ENCODE measurements at regions not wholly inside any gene's neighbourhood (a gene's known extent, or its start where the extent isn't known, plus 50 kb on each side); places are given as distances from the start of the nearest gene placed in this dataset.

DNA sequence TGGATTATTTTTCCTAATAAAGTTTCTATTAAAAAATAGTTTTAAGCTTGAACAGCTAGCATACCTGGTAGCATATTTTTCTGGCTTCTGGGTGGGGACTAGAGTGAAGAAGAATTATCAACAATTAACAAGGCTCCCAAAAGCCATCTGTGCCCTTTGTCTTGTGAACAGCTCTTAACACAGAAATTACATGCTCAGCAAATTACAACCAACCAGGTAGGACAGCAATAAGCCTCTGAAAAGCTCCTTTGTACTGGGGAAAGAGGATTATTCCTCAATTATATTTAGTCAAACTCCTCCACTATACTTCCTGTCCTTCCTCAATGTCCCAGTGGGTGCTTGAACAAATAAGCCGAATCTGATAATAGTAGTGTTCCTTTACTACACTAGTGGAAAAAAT, 162.8 kb downstream of the RAB38 start:
- Histone ChIP-seq H3K4me3 (ENCODE audit: low read length in 2 of 2) (no peak overlapping the region), H3K27ac (ENCODE audit: low read depth in 1 of 2, low read length in 1 of 2) (no peak overlapping the region), H3K4me1 (ENCODE audit: control insufficient read depth in 2 of 2, insufficient read depth in 2 of 2, low read length in 2 of 2) (no peaks in the 10 kb centered on the region), H3K9me3 (ENCODE audit: control insufficient read depth in 2 of 2, insufficient read depth in 1 of 2, low read length in 1 of 2) (no peaks in the 10 kb centered on the region), H3K27me3 (ENCODE audit: control insufficient read depth in 2 of 2, insufficient read depth in 1 of 2, low read length in 1 of 2) (no peaks in the 10 kb centered on the region), H3K36me3 (ENCODE audit: control insufficient read depth in 2 of 2, insufficient read depth in 2 of 2, low read length in 1 of 2) (no peaks in the 10 kb centered on the region)
- 96% methylated on average over 1 of the region's 1 CpG for WGBS
- DNase-seq (ENCODE audit: low read depth in 6 of 9, low spot score in 9 of 9), result no peak

DNA sequence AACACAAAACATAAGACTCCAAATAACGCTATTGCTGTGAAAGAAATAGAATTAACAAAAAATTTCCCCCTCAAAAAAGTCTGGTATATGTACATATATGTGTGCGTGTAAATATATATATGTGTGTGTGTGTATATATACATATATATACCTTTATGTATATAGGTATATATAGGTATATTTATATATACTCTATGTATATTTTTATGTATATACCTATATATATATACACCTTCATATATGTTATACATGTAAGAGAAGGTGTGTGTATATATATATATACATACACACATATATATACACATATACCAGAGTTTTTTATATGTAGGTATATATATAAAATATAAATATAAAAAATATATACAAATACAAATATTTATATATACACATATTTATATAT, 199.2 kb downstream of the RAB38 start:
- H3K4me1 ChIP-seq (ENCODE audit: control insufficient read depth in 2 of 2, insufficient read depth in 2 of 2, low read length in 2 of 2), result no peaks in the 10 kb centered on the region
- H3K4me3 ChIP-seq (ENCODE audit: low read length in 2 of 2), result no peak overlapping the region
- H3K36me3 ChIP-seq (ENCODE audit: control insufficient read depth in 2 of 2, insufficient read depth in 2 of 2, low read length in 1 of 2), result no peaks in the 10 kb centered on the region
- 96% methylated on average over 2 of the region's 2 CpGs for WGBS
- no peaks in the 10 kb centered on the region for H3K27me3 ChIP-seq (ENCODE audit: control insufficient read depth in 2 of 2, insufficient read depth in 1 of 2, low read length in 1 of 2)
- DNase-seq (ENCODE audit: low read depth in 6 of 9, low spot score in 9 of 9), result peak in 2 of 9 donors; percentile 7 to 15
- no peak overlapping the region for H3K27ac ChIP-seq (ENCODE audit: low read depth in 1 of 2, low read length in 1 of 2)
- no peaks in the 10 kb centered on the region for H3K9me3 ChIP-seq (ENCODE audit: control insufficient read depth in 2 of 2, insufficient read depth in 1 of 2, low read length in 1 of 2)

- H3K4me3 ChIP-seq (ENCODE audit: low read length in 2 of 2), result no peak overlapping the region
Observed at GRCh38 chr11:87974797-87975196, 200.4 kb downstream of the RAB38 start.

GRCh38 chr11:87972133-87972532, 203.1 kb downstream of the RAB38 start:
- no peaks in the 10 kb centered on the region for H3K9me3 ChIP-seq (ENCODE audit: control insufficient read depth in 2 of 2, insufficient read depth in 1 of 2, low read length in 1 of 2)
- WGBS, result 95% methylated on average over 4 of the region's 4 CpGs
- no peak for DNase-seq (ENCODE audit: low read depth in 6 of 9, low spot score in 9 of 9)
- H3K4me1 ChIP-seq (ENCODE audit: control insufficient read depth in 2 of 2, insufficient read depth in 2 of 2, low read length in 2 of 2), result no peaks in the 10 kb centered on the region
- no peak overlapping the region for H3K27ac ChIP-seq (ENCODE audit: low read depth in 1 of 2, low read length in 1 of 2)
- no peaks in the 10 kb centered on the region for H3K36me3 ChIP-seq (ENCODE audit: control insufficient read depth in 2 of 2, insufficient read depth in 2 of 2, low read length in 1 of 2)
- H3K27me3 ChIP-seq (ENCODE audit: control insufficient read depth in 2 of 2, insufficient read depth in 1 of 2, low read length in 1 of 2), result no peaks in the 10 kb centered on the region
- no peak overlapping the region for H3K4me3 ChIP-seq (ENCODE audit: low read length in 2 of 2)

More at GRCh38 chr11:87974797-87975196, 200.4 kb downstream of the RAB38 start:
- peak in 2 of 9 donors; percentile 4 to 10 for DNase-seq (ENCODE audit: low read depth in 6 of 9, low spot score in 9 of 9)
- Histone ChIP-seq H3K36me3 (ENCODE audit: control insufficient read depth in 2 of 2, insufficient read depth in 2 of 2, low read length in 1 of 2) (no peaks in the 10 kb centered on the region), H3K4me1 (ENCODE audit: control insufficient read depth in 2 of 2, insufficient read depth in 2 of 2, low read length in 2 of 2) (no peaks in the 10 kb centered on the region), H3K9me3 (ENCODE audit: control insufficient read depth in 2 of 2, insufficient read depth in 1 of 2, low read length in 1 of 2) (no peaks in the 10 kb centered on the region), H3K27ac (ENCODE audit: low read depth in 1 of 2, low read length in 1 of 2) (no peak overlapping the region), H3K27me3 (ENCODE audit: control insufficient read depth in 2 of 2, insufficient read depth in 1 of 2, low read length in 1 of 2) (no peaks in the 10 kb centered on the region)
- WGBS, result 92% methylated on average over 3 of the region's 3 CpGs

- no peak overlapping the region for H3K4me3 ChIP-seq (ENCODE audit: low read length in 2 of 2)
- 92% methylated on average over 2 of the region's 2 CpGs for WGBS
- no peak for DNase-seq (ENCODE audit: low read depth in 6 of 9, low spot score in 9 of 9)
Observed at GRCh38 chr11:87971354-87971753, 203.9 kb downstream of the RAB38 start.

GRCh38 chr11:87970762-87971161, 204.5 kb downstream of the RAB38 start:
- H3K27ac ChIP-seq (ENCODE audit: low read depth in 1 of 2, low read length in 1 of 2), result no peak overlapping the region

More at GRCh38 chr11:87971354-87971753, 203.9 kb downstream of the RAB38 start:
- Histone ChIP-seq H3K9me3 (ENCODE audit: control insufficient read depth in 2 of 2, insufficient read depth in 1 of 2, low read length in 1 of 2) (no peaks in the 10 kb centered on the region), H3K4me1 (ENCODE audit: control insufficient read depth in 2 of 2, insufficient read depth in 2 of 2, low read length in 2 of 2) (no peaks in the 10 kb centered on the region), H3K27me3 (ENCODE audit: control insufficient read depth in 2 of 2, insufficient read depth in 1 of 2, low read length in 1 of 2) (no peaks in the 10 kb centered on the region), H3K36me3 (ENCODE audit: control insufficient read depth in 2 of 2, insufficient read depth in 2 of 2, low read length in 1 of 2) (no peaks in the 10 kb centered on the region), H3K27ac (ENCODE audit: low read depth in 1 of 2, low read length in 1 of 2) (no peak overlapping the region)

DNA sequence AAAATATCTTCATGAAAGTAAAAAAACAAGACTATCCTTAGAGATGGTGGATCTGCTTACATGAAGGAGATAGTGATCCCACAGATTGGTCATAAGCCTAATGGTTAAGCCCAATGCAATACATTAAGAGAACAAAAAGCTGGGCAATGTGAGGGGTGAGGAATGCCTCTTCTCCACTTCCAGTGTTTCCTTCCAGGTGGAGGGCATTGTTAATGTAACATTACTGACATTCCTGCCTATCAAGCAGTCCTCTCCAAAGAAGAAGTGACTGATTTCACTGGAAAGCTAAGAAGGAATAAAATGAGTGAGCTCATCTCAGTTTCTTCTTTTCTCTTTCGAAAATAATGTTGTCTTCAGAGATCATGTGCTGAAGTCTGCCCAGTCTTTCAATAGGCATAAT, 207.8 kb downstream of the RAB38 start:
- DNase-seq (ENCODE audit: low read depth in 6 of 9, low spot score in 9 of 9), result no peak
- no peaks in the 10 kb centered on the region for H3K27me3 ChIP-seq (ENCODE audit: control insufficient read depth in 2 of 2, insufficient read depth in 1 of 2, low read length in 1 of 2)
- H3K9me3 ChIP-seq (ENCODE audit: control insufficient read depth in 2 of 2, insufficient read depth in 1 of 2, low read length in 1 of 2), result no peaks in the 10 kb centered on the region
- 87% methylated on average over 1 of the region's 1 CpG for WGBS
- no peaks in the 10 kb centered on the region for H3K36me3 ChIP-seq (ENCODE audit: control insufficient read depth in 2 of 2, insufficient read depth in 2 of 2, low read length in 1 of 2)
- H3K27ac ChIP-seq (ENCODE audit: low read depth in 1 of 2, low read length in 1 of 2), result no peak overlapping the region
- no peak overlapping the region for H3K4me3 ChIP-seq (ENCODE audit: low read length in 2 of 2)
- H3K4me1 ChIP-seq (ENCODE audit: control insufficient read depth in 2 of 2, insufficient read depth in 2 of 2, low read length in 2 of 2), result no peaks in the 10 kb centered on the region

More at GRCh38 chr11:87970762-87971161, 204.5 kb downstream of the RAB38 start:
- Histone ChIP-seq H3K27me3 (ENCODE audit: control insufficient read depth in 2 of 2, insufficient read depth in 1 of 2, low read length in 1 of 2) (no peaks in the 10 kb centered on the region), H3K4me1 (ENCODE audit: control insufficient read depth in 2 of 2, insufficient read depth in 2 of 2, low read length in 2 of 2) (no peaks in the 10 kb centered on the region), H3K36me3 (ENCODE audit: control insufficient read depth in 2 of 2, insufficient read depth in 2 of 2, low read length in 1 of 2) (no peaks in the 10 kb centered on the region), H3K9me3 (ENCODE audit: control insufficient read depth in 2 of 2, insufficient read depth in 1 of 2, low read length in 1 of 2) (no peaks in the 10 kb centered on the region), H3K4me3 (ENCODE audit: low read length in 2 of 2) (no peak overlapping the region)
- 95% methylated on average over 4 of the region's 4 CpGs for WGBS
- DNase-seq (ENCODE audit: low read depth in 6 of 9, low spot score in 9 of 9), result no peak

- DNase-seq (ENCODE audit: low read depth in 6 of 9, low spot score in 9 of 9), result no peak
- 88% methylated on average over 1 of the region's 1 CpG for WGBS
- no peaks in the 10 kb centered on the region for H3K27me3 ChIP-seq (ENCODE audit: control insufficient read depth in 2 of 2, insufficient read depth in 1 of 2, low read length in 1 of 2)
- no peak overlapping the region for H3K27ac ChIP-seq (ENCODE audit: low read depth in 1 of 2, low read length in 1 of 2)
- H3K4me3 ChIP-seq (ENCODE audit: low read length in 2 of 2), result no peak overlapping the region
- H3K36me3 ChIP-seq (ENCODE audit: control insufficient read depth in 2 of 2, insufficient read depth in 2 of 2, low read length in 1 of 2), result no peaks in the 10 kb centered on the region
- H3K9me3 ChIP-seq (ENCODE audit: control insufficient read depth in 2 of 2, insufficient read depth in 1 of 2, low read length in 1 of 2), result no peaks in the 10 kb centered on the region
- H3K4me1 ChIP-seq (ENCODE audit: control insufficient read depth in 2 of 2, insufficient read depth in 2 of 2, low read length in 2 of 2), result no peaks in the 10 kb centered on the region
Observed at GRCh38 chr11:87966694-87967093, 208.5 kb downstream of the RAB38 start.

DNA sequence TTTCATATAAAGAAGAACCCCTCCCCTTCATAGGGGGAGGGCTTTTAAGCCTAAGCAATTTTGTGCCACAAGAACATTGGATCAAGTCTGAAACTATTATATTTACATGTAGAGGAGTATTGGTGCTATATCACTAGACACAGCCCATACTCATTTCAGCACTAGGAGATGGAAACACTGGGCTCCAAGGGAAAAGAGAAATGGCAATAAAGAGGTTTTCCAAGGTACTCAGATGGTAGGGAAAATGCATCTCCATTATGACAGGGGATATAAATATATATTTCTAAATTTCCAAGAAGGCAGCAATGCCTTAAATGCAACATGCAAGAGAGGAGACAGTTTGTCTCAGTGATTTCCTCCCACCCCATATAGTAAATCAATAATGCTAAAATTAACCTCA, 209.0 kb downstream of the RAB38 start:
- Histone ChIP-seq H3K27me3 (ENCODE audit: control insufficient read depth in 2 of 2, insufficient read depth in 1 of 2, low read length in 1 of 2) (no peaks in the 10 kb centered on the region), H3K27ac (ENCODE audit: low read depth in 1 of 2, low read length in 1 of 2) (no peak overlapping the region), H3K4me1 (ENCODE audit: control insufficient read depth in 2 of 2, insufficient read depth in 2 of 2, low read length in 2 of 2) (no peaks in the 10 kb centered on the region), H3K9me3 (ENCODE audit: control insufficient read depth in 2 of 2, insufficient read depth in 1 of 2, low read length in 1 of 2) (no peaks in the 10 kb centered on the region), H3K36me3 (ENCODE audit: control insufficient read depth in 2 of 2, insufficient read depth in 2 of 2, low read length in 1 of 2) (no peaks in the 10 kb centered on the region), H3K4me3 (ENCODE audit: low read length in 2 of 2) (no peak overlapping the region)
- DNase-seq (ENCODE audit: low read depth in 6 of 9, low spot score in 9 of 9), result no peak

- H3K9me3 ChIP-seq (ENCODE audit: control insufficient read depth in 2 of 2, insufficient read depth in 1 of 2, low read length in 1 of 2), result no peaks in the 10 kb centered on the region
- H3K27me3 ChIP-seq (ENCODE audit: control insufficient read depth in 2 of 2, insufficient read depth in 1 of 2, low read length in 1 of 2), result no peaks in the 10 kb centered on the region
- no peak overlapping the region for H3K27ac ChIP-seq (ENCODE audit: low read depth in 1 of 2, low read length in 1 of 2)
- H3K4me1 ChIP-seq (ENCODE audit: control insufficient read depth in 2 of 2, insufficient read depth in 2 of 2, low read length in 2 of 2), result no peaks in the 10 kb centered on the region
- H3K36me3 ChIP-seq (ENCODE audit: control insufficient read depth in 2 of 2, insufficient read depth in 2 of 2, low read length in 1 of 2), result no peaks in the 10 kb centered on the region
- DNase-seq (ENCODE audit: low read depth in 6 of 9, low spot score in 9 of 9), result no peak
- 91% methylated on average over 1 of the region's 1 CpG for WGBS
- H3K4me3 ChIP-seq (ENCODE audit: low read length in 2 of 2), result no peak overlapping the region
Observed at GRCh38 chr11:87961606-87962005, 213.6 kb downstream of the RAB38 start.
